H1 (cell line): ENCODE measurements at regions not wholly inside any gene's neighbourhood (a gene's known extent, or its start where the extent isn't known, plus 50 kb on each side); places are given as distances from the start of the nearest gene placed in this dataset.

Experiments used
- CTCF ChIA-PET: fragments of 300-600 bp; sonication (Branson Sonifier 250); formaldehyde crosslinking; loops from one replicate; lab custom pipeline; 2021; ENCODE audit not compliant: partially characterized antibody; lab: Charles Lee
- POLR2A ChIA-PET: fragments of 300-600 bp; sonication (Branson Sonifier 250); formaldehyde crosslinking; loops from one replicate; lab custom pipeline; 2021; ENCODE audit warnings: inconsistent platforms; ENCODE audit not compliant: partially characterized antibody; lab: Charles Lee
- DNase-seq, 2 experiments: peaks; one replicate each; pipeline versions ENCODE4 v3.0.0 to v3.0.0-alpha.2; 2010 to 2022; ENCODE audit warnings: low spot score in 2 of 2, low read depth in 1 of 2, mixed read lengths in 1 of 2
- FAIRE-seq: peaks from 2 replicates; lab custom pipeline; 2011; peaks lifted over from hg19 to GRCh38; lab: Jason Lieb, UNC
- H2AFZ ChIP-seq: 2 replicates; pipeline ENCODE4 v1.8.1; 2012; ENCODE audit warnings: low read length, inconsistent platforms
- H2AK5ac ChIP-seq: 2 replicates; pipeline ENCODE4 v1.6.1; 2013; ENCODE audit warnings: low read depth, low read length
- H2BK120ac ChIP-seq: replicated peaks from 2 replicates; pipeline ENCODE3; 2013; ENCODE audit warnings: low read depth, low read length, inconsistent platforms
- H2BK12ac ChIP-seq: 2 replicates; pipeline ENCODE4 v1.6.1; 2013; ENCODE audit warnings: low read depth, low read length
- H2BK15ac ChIP-seq: 2 replicates; pipeline ENCODE4 v1.6.1; 2013; ENCODE audit warnings: low read length
- H2BK20ac ChIP-seq: 2 replicates; pipeline ENCODE4 v1.6.1; 2013; ENCODE audit warnings: low read length
- H2BK5ac ChIP-seq: 2 replicates; pipeline ENCODE4 v1.6.1; 2013; ENCODE audit warnings: low read depth, low read length
- H3K14ac ChIP-seq: 2 replicates; pipeline ENCODE4 v1.6.1; 2013; ENCODE audit warnings: inconsistent platforms; ENCODE audit not compliant: insufficient read length
- H3K18ac ChIP-seq: 2 replicates; pipeline ENCODE4 v1.6.1; 2013; ENCODE audit warnings: low read length; ENCODE audit errors: extremely low read depth
- H3K23ac ChIP-seq: 2 replicates; pipeline ENCODE4 v1.6.1; 2013; ENCODE audit warnings: inconsistent platforms; ENCODE audit not compliant: insufficient read length
- H3K23me2 ChIP-seq: 2 replicates; pipeline ENCODE4 v1.6.1; 2013; ENCODE audit warnings: low read depth, low read length
- H3K27ac ChIP-seq: 2 replicates; pipeline ENCODE4 v1.6.1; 2011; ENCODE audit warnings: low read depth, low read length, inconsistent platforms
- H3K27me3 ChIP-seq, 4 experiments: replicated peaks in 1 of 4; 1 replicate in 1 of 4; 2 replicates in 3 of 4; pipeline versions ENCODE4 v1.6.1 to v1.8.1; 2011 to 2013; ENCODE audit warnings: low read length in 3 of 4, mild to moderate bottlenecking in 3 of 4, inconsistent platforms in 2 of 4, mixed read lengths in 2 of 4, moderate library complexity in 1 of 4; ENCODE audit not compliant: control insufficient read depth in 3 of 4, insufficient read depth in 3 of 4; ENCODE audit errors: extremely low read depth in 1 of 4
- H3K36me3 ChIP-seq, 4 experiments: 2 replicates each; pipeline versions ENCODE4 v1.6.1 to v1.8.1; 2011 to 2013; ENCODE audit warnings: mild to moderate bottlenecking in 4 of 4, low read length in 3 of 4, moderate library complexity in 2 of 4, control low read depth in 1 of 4, inconsistent platforms in 1 of 4; ENCODE audit not compliant: insufficient read depth in 4 of 4, control insufficient read depth in 2 of 4
- H3K4ac ChIP-seq: replicated peaks from 2 replicates; pipeline ENCODE3; 2013; ENCODE audit warnings: low read length, low read depth, mixed read lengths, inconsistent platforms; ENCODE audit not compliant: insufficient read length
- H3K4me1 ChIP-seq, 4 experiments: replicated peaks in 1 of 4; 1 replicate in 1 of 4; 2 replicates in 3 of 4; pipeline versions ENCODE4 v1.6.1 to v1.8.1; 2011 to 2013; ENCODE audit warnings: low read length in 3 of 4, inconsistent platforms in 2 of 4, mixed read lengths in 1 of 4; ENCODE audit not compliant: insufficient read depth in 4 of 4, control insufficient read depth in 3 of 4
- H3K4me2 ChIP-seq, 2 experiments: 2 replicates each; pipeline versions ENCODE4 v1.6.1 to v1.8.1; 2011 to 2013; ENCODE audit warnings: low read depth in 2 of 2, low read length in 2 of 2, control low read depth in 1 of 2, inconsistent platforms in 1 of 2, mild to moderate bottlenecking in 1 of 2; ENCODE audit not compliant: insufficient read depth in 1 of 2
- H3K4me3 ChIP-seq, 4 experiments: fragments of 200-600, 300-600 bp in 1 of 4; sonication (generic), shearing (Covaris generic), sonication (Bioruptor Twin) in 1 of 4; 2 replicates each; pipeline versions ENCODE4 v1.5.1 to v1.8.1; 2011 to 2016; ENCODE audit warnings: low read length in 4 of 4, low read depth in 3 of 4, control low read depth in 2 of 4, inconsistent platforms in 2 of 4, mild to moderate bottlenecking in 2 of 4, mixed read lengths in 1 of 4, moderate library complexity in 1 of 4; ENCODE audit not compliant: insufficient read depth in 2 of 4; ENCODE audit errors: extremely low read depth in 1 of 4
- H3K56ac ChIP-seq: replicated peaks from 2 replicates; pipeline ENCODE3; 2013; ENCODE audit warnings: low read depth, mild to moderate bottlenecking, mixed read lengths, low read length, inconsistent platforms; ENCODE audit not compliant: insufficient read length
- H3K79me1 ChIP-seq: 2 replicates; pipeline ENCODE4 v1.6.1; 2013; ENCODE audit warnings: low read depth, low read length, control low read depth
- H3K79me2 ChIP-seq, 2 experiments: 2 replicates each; pipeline versions ENCODE4 v1.6.1 to v1.8.1; 2012 to 2013; ENCODE audit warnings: low read length in 2 of 2, mild to moderate bottlenecking in 2 of 2, inconsistent platforms in 1 of 2; ENCODE audit not compliant: insufficient read depth in 2 of 2, control insufficient read depth in 1 of 2
- H3K9ac ChIP-seq, 4 experiments: replicated peaks in 1 of 4; 1 replicate in 1 of 4; 2 replicates in 3 of 4; pipeline versions ENCODE4 v1.6.1 to v1.8.1; 2011 to 2013; ENCODE audit warnings: low read depth in 3 of 4, low read length in 3 of 4, control low read depth in 2 of 4, mild to moderate bottlenecking in 2 of 4, moderate library complexity in 2 of 4, inconsistent platforms in 1 of 4; ENCODE audit errors: extremely low read depth in 1 of 4
- H3K9me3 ChIP-seq, 2 experiments: 2 replicates each; pipeline versions ENCODE4 v1.6.1 to v1.8.1; 2012 to 2013; ENCODE audit warnings: mild to moderate bottlenecking in 2 of 2, moderate library complexity in 2 of 2, control low read depth in 1 of 2, inconsistent platforms in 1 of 2, low read depth in 1 of 2, low read length in 1 of 2, mixed read lengths in 1 of 2; ENCODE audit not compliant: insufficient read depth in 2 of 2
- H4K20me1 ChIP-seq, 2 experiments: replicated peaks in 1 of 2; 2 replicates each; pipeline versions ENCODE3 to v1.8.1; 2011 to 2013; ENCODE audit warnings: inconsistent platforms in 2 of 2, low read length in 2 of 2, mild to moderate bottlenecking in 1 of 2; ENCODE audit not compliant: insufficient read depth in 2 of 2, control insufficient read depth in 1 of 2
- H4K5ac ChIP-seq: 2 replicates; pipeline ENCODE4 v1.6.1; 2013; ENCODE audit warnings: low read length, low read depth, mixed read lengths, inconsistent platforms; ENCODE audit not compliant: insufficient read length
- H4K8ac ChIP-seq: 2 replicates; pipeline ENCODE4 v1.8.0; 2013; ENCODE audit warnings: mild to moderate bottlenecking, moderate library complexity, low read length, inconsistent platforms; ENCODE audit not compliant: insufficient read depth; ENCODE audit errors: extremely low read depth
- H4K91ac ChIP-seq: replicated peaks from 2 replicates; pipeline ENCODE3; 2013; ENCODE audit warnings: low read length, mixed read lengths, inconsistent platforms; ENCODE audit not compliant: insufficient read length
- BCL11A ChIP-seq, 2 experiments: IDR thresholded peaks; one replicate each; pipeline ENCODE4 v1.6.1; 2011; ENCODE audit warnings: low read depth in 2 of 2, low read length in 2 of 2, mild to moderate bottlenecking in 2 of 2
- CHD1 ChIP-seq: IDR thresholded peaks from 2 replicates; pipeline ENCODE4 v1.6.1; 2012; ENCODE audit warnings: low read depth, low read length, improper control_type of control experiment
- CTBP2 ChIP-seq: IDR thresholded peaks from 2 replicates; pipeline ENCODE4 v1.7.0; 2011; ENCODE audit warnings: borderline replicate concordance, mild to moderate bottlenecking, moderate library complexity, mixed read lengths, low read length; ENCODE audit not compliant: insufficient read depth, insufficient read length
- KDM1A ChIP-seq: fragments of 200-600, 300-600 bp; sonication (generic); IDR thresholded peaks from 2 replicates; pipeline ENCODE4 v1.7.1; 2016; ENCODE audit warnings: mild to moderate bottlenecking, low read length, borderline replicate concordance
- TAF7 ChIP-seq: optimal IDR thresholded peaks from 2 replicates; pipeline ENCODE3; 2011; ENCODE audit warnings: low read depth, mild to moderate bottlenecking, inconsistent platforms, low read length, moderate library complexity, borderline replicate concordance
- TEAD4 ChIP-seq: IDR thresholded peaks from 2 replicates; pipeline ENCODE4 v1.6.1; 2012; ENCODE audit warnings: low read depth, low read length, inconsistent platforms, mixed read lengths
- YY1 ChIP-seq: IDR thresholded peaks from 2 replicates; pipeline ENCODE4 v1.6.1; 2011; ENCODE audit warnings: low read depth, mild to moderate bottlenecking, low read length
- ZNF274 ChIP-seq: IDR thresholded peaks from 2 replicates; pipeline ENCODE4 v1.7.0; 2012; ENCODE audit warnings: low read length, borderline replicate concordance; ENCODE audit errors: extremely low read depth

- FAIRE-seq (no peak), DNase-seq (no peak)
- no peak overlapping the region for H3K14ac ChIP-seq
- H4K8ac ChIP-seq, result no peak overlapping the region
- no peaks in the 10 kb centered on the region for H3K79me1 ChIP-seq
- no peak overlapping the region for H3K23ac ChIP-seq
- H2BK12ac ChIP-seq, result no peak overlapping the region
- no peaks in the 10 kb centered on the region for H3K79me2 ChIP-seq
- H3K4ac ChIP-seq, result no peak overlapping the region
- no peaks in the 10 kb centered on the region for H3K36me3 ChIP-seq
- no peak overlapping the region for H2BK5ac ChIP-seq
- no peak overlapping the region for H4K5ac ChIP-seq
- no peak overlapping the region for H2BK15ac ChIP-seq
- no peaks in the 10 kb centered on the region for H3K9me3 ChIP-seq
- H3K4me2 ChIP-seq, result no peak overlapping the region
- no peaks in the 10 kb centered on the region for H4K20me1 ChIP-seq
- ChIA-PET POLR2A (no interaction called here), CTCF (interaction anchor here (1.3 kb wide), 1 partner anchor 18 kb away, joined by 3 read pairs; no protein-coding TSS in a partner anchor)
- H3K18ac ChIP-seq, result no peak overlapping the region
- H3K9ac ChIP-seq, result no peak overlapping the region
- no peak overlapping the region for H3K56ac ChIP-seq
- no peak overlapping the region for H2BK20ac ChIP-seq
- no peak overlapping the region for H2AK5ac ChIP-seq
- TF ChIP-seq CHD1, result no peak
- TF ChIP-seq CTBP2, result no peak
- TF ChIP-seq ZNF274, result no peak
- TF ChIP-seq TEAD4, result no peak
- TF ChIP-seq TAF7, result no peak
- no peak for TF ChIP-seq BCL11A (IDR thresholded peaks at IDR 0.05; ENCODE audit: low read depth in 2 of 2, low read length in 2 of 2)
- no peak for TF ChIP-seq YY1
- no peak for TF ChIP-seq KDM1A
- no peak overlapping the region for H3K4me3 ChIP-seq
- peaks cover 0 to 4% (median 1%) of the 10 kb centered on the region in 4 experiments; a peak in 3 of 7 replicates for H3K4me1 ChIP-seq
- H2BK120ac ChIP-seq, result no peak overlapping the region
- H3K27ac ChIP-seq, result no peak overlapping the region
- no peak overlapping the region for H4K91ac ChIP-seq
- H2AFZ ChIP-seq, result no peak overlapping the region
- H3K27me3 ChIP-seq, result no peaks in the 10 kb centered on the region
- no peaks in the 10 kb centered on the region for H3K23me2 ChIP-seq
Observed at GRCh38 chr5:107304684-107305083, 366.1 kb downstream of the EFNA5 start.
